GM11168 (cell line): ENCODE measurements at regions not wholly inside any gene's neighbourhood (a gene's known extent, or its start where the extent isn't known, plus 50 kb on each side); places are given as distances from the start of the nearest gene placed in this dataset.
"Not testable (repeated sequence)": the region's sequence is repeated elsewhere in the genome, so short reads cannot be mapped to it uniquely, and the experiment has no call there.

ENCODE experiments used
- in situ Hi-C: fragments of 300-500 bp; cut with MboI; formaldehyde crosslinking; loops from one replicate; pipeline ENCODE4 v1.12.0; 2022; ENCODE audit warnings: low sequenced_read_pairs; ENCODE audit not compliant: unreplicated experiment

GRCh38 chr5:83001796-83002381 lies 75.3 kb downstream of the TMEM167A start:
- in situ Hi-C loops: no loop called here

GRCh38 chr5:83000922-83001321 lies 76.3 kb downstream of the TMEM167A start:
- in situ Hi-C loops: no loop called here

- in situ Hi-C loops: no loop called here
These were observed 76.8 kb downstream of the TMEM167A start for GRCh38 chr5:83000428-83000827.

- in situ Hi-C loops: no loop called here
These were observed 83.8 kb downstream of the TMEM167A start for GRCh38 chr5:82993416-82993815.

GRCh38 chr5:82992646-82993045 lies 84.5 kb downstream of the TMEM167A start:
- in situ Hi-C loops: no loop called here

- in situ Hi-C loops: no loop called here
These were observed 85.4 kb downstream of the TMEM167A start for GRCh38 chr5:82991678-82992323.

GRCh38 chr5:82991059-82991458 lies 86.1 kb downstream of the TMEM167A start:
- in situ Hi-C loops: no loop called here

- in situ Hi-C loops: no loop called here
These were observed 90.0 kb downstream of the TMEM167A start for GRCh38 chr5:82987188-82987587.

- in situ Hi-C loops: no loop called here
These were observed 90.8 kb downstream of the TMEM167A start for GRCh38 chr5:82986404-82986803.

- in situ Hi-C loops: no loop called here
These were observed 91.4 kb downstream of the TMEM167A start for GRCh38 chr5:82985763-82986162.

- in situ Hi-C loops: no loop called here
These were observed 92.1 kb downstream of the TMEM167A start for GRCh38 chr5:82984786-82985735.

GRCh38 chr5:82982846-82983245 lies 94.3 kb downstream of the TMEM167A start:
- in situ Hi-C loops: no loop called here

- in situ Hi-C loops: not testable (repeated sequence)
These were observed 100.3 kb downstream of the TMEM167A start for GRCh38 chr5:82976887-82977286.

- in situ Hi-C loops: no loop called here
These were observed 101.4 kb downstream of the TMEM167A start for GRCh38 chr5:82975812-82976211.

GRCh38 chr5:82975396-82975795 lies 101.8 kb downstream of the TMEM167A start:
- in situ Hi-C loops: no loop called here

- in situ Hi-C loops: not testable (repeated sequence)
These were observed 102.8 kb downstream of the TMEM167A start for GRCh38 chr5:82974346-82974745.

GRCh38 chr5:82971901-82972300 lies 105.3 kb downstream of the TMEM167A start:
- in situ Hi-C loops: no loop called here

- in situ Hi-C loops: not testable (repeated sequence)
These were observed 106.0 kb downstream of the TMEM167A start for GRCh38 chr5:82971034-82971806.

- in situ Hi-C loops: not testable (repeated sequence)
These were observed 107.8 kb downstream of the TMEM167A start for GRCh38 chr5:82969221-82969976.

GRCh38 chr5:82967072-82967471 lies 110.1 kb downstream of the TMEM167A start:
- in situ Hi-C loops: no loop called here
